HL-60 (cell line): ENCODE measurements at regions not wholly inside any gene's neighbourhood (a gene's known extent, or its start where the extent isn't known, plus 50 kb on each side); places are given as distances from the start of the nearest gene placed in this dataset.

Experiments
- DNase-seq, 2 experiments: peaks; one replicate each; pipeline ENCODE4 v3.0.0-alpha.2; 2010 to 2020; ENCODE audit warnings: low read depth in 1 of 2, low spot score in 1 of 2
- H3K27ac ChIP-seq: fragments of 250-450 bp; sonication (Bioruptor Pico); replicated peaks from 2 replicates; pipeline ENCODE4 v1.5.1; 2020; ENCODE audit warnings: mild to moderate bottlenecking, moderate library complexity
- H3K27me3 ChIP-seq: fragments of 250-450 bp; sonication (Bioruptor Pico); 2 replicates; pipeline ENCODE4 v1.5.1; 2021; ENCODE audit warnings: mild to moderate bottlenecking, moderate library complexity; ENCODE audit not compliant: insufficient read depth, poor library complexity, severe bottlenecking
- H3K4me3 ChIP-seq: replicated peaks from 2 replicates; pipeline ENCODE4 v1.5.1; 2011; ENCODE audit warnings: mild to moderate bottlenecking, control low read depth, low read length; ENCODE audit not compliant: insufficient read depth
- CTCF ChIP-seq: IDR thresholded peaks from one replicate; pipeline ENCODE4 v1.5.1; 2011; ENCODE audit warnings: low read length, control low read depth, inconsistent platforms; ENCODE audit not compliant: insufficient read depth
- GABPA ChIP-seq: IDR thresholded peaks from 2 replicates; pipeline ENCODE4 v1.6.1; 2012; ENCODE audit warnings: low read depth
- POLR2AphosphoS5 ChIP-seq: IDR thresholded peaks from 2 replicates; pipeline ENCODE4 v1.6.1; 2012; ENCODE audit warnings: low read depth
- REST ChIP-seq: IDR thresholded peaks from 2 replicates; pipeline ENCODE4 v1.6.1; 2012; ENCODE audit warnings: low read depth; ENCODE audit not compliant: insufficient replicate concordance
- SPI1 ChIP-seq: IDR thresholded peaks from 2 replicates; pipeline ENCODE4 v1.6.1; 2012; ENCODE audit warnings: low read depth, mild to moderate bottlenecking, borderline replicate concordance

DNA sequence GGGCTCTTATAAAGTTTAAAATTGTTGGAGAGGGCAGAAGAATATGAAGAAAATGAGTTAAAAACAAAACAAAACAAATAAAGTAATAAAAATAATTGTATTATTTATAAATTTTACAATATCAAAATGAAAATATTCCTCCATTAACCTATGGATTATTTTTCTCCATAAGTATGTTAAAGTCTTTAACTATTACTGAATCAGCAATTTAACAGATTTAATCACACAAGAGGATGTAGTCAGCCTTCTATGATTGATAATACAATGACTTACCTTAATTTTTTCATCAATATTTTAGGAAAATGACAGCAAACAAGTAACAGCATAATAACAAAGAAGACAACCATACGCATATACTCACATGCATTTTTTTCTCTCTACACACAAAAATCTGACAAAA, 1195.3 kb upstream of the NUDT12 start:
- Histone ChIP-seq H3K27me3 (no peaks in the 10 kb centered on the region), H3K27ac (no peak overlapping the region), H3K4me3 (no peak overlapping the region)
- no peak for DNase-seq
- TF ChIP-seq GABPA (no peak), POLR2AphosphoS5 (no peak), CTCF (no peak), SPI1 (no peak), REST (no peak)

DNA sequence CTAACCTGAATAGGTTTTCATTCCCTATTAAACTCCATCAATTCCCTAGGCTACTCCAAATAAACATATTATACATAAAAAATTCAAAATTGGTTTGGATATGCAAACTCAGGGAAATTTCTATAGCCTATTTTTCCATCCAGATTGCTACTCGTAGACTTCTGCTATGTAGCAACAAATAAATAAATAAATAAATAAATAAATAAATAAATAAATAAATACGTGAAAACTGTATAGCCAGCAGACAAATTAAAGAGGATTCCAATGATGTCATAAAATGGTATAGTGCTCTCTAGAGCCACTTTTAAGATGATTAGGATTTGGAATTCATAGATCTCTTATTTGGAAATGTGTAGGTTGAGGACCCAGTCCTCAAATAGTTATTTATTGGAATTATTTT, 1193.2 kb upstream of the NUDT12 start:
- TF ChIP-seq CTCF (no peak), SPI1 (no peak), REST (no peak), POLR2AphosphoS5 (no peak), GABPA (no peak)
- no peak overlapping the region for H3K4me3 ChIP-seq
- H3K27ac ChIP-seq, result no peak overlapping the region
- no peak for DNase-seq
- H3K27me3 ChIP-seq, result no peaks in the 10 kb centered on the region

GRCh38 chr5:104754311-104754995, 1191.9 kb upstream of the NUDT12 start:
- Histone ChIP-seq H3K27me3 (no peaks in the 10 kb centered on the region), H3K27ac (no peak overlapping the region), H3K4me3 (no peak overlapping the region)
- TF ChIP-seq GABPA, result no peak
- no peak for TF ChIP-seq REST
- TF ChIP-seq POLR2AphosphoS5, result no peak
- DNase-seq, result no peak
